HG03097 (cell line): ENCODE measurements at regions not wholly inside any gene's neighbourhood (a gene's known extent, or its start where the extent isn't known, plus 50 kb on each side); places are given as distances from the start of the nearest gene placed in this dataset.
"Not testable (repeated sequence)": the region's sequence is repeated elsewhere in the genome, so short reads cannot be mapped to it uniquely, and the experiment has no call there.

ENCODE experiments used
- ATAC-seq: cut with Tn5 transposase; IDR thresholded peaks from one replicate; pipeline ENCODE4 v1.9.1; 2021; ENCODE audit not compliant: unreplicated experiment, low FRiP score

GRCh38 chr12:17370621-17371020 is 719.4 kb downstream of the RERGL start:
- no peak for ATAC-seq

GRCh38 chr12:17369556-17369955 is 720.4 kb downstream of the RERGL start:
- no peak for ATAC-seq

- ATAC-seq: no peak
Measured at GRCh38 chr12:17361224-17361623, 728.8 kb downstream of the RERGL start.

- no peak for ATAC-seq
Measured at GRCh38 chr12:17358835-17359234, 731.2 kb downstream of the RERGL start.

- ATAC-seq: no peak
Measured at GRCh38 chr12:17357396-17357795, 732.6 kb downstream of the RERGL start.

- ATAC-seq: no peak
Measured at GRCh38 chr12:17352164-17352563, 737.8 kb downstream of the RERGL start.

- ATAC-seq: no peak
Measured at GRCh38 chr12:17348311-17348710, 741.7 kb downstream of the RERGL start.

GRCh38 chr12:17344649-17345048 is 738.7 kb upstream of the LMO3 start:
- no peak for ATAC-seq

- ATAC-seq: no peak
Measured at GRCh38 chr12:17342381-17342961, 736.5 kb upstream of the LMO3 start.

GRCh38 chr12:17335487-17335886 is 729.5 kb upstream of the LMO3 start:
- no peak for ATAC-seq

GRCh38 chr12:17334784-17335183 is 728.8 kb upstream of the LMO3 start:
- no peak for ATAC-seq

GRCh38 chr12:17333287-17333686 is 727.3 kb upstream of the LMO3 start:
- no peak for ATAC-seq

- no peak for ATAC-seq
Measured at GRCh38 chr12:17326649-17327048, 720.7 kb upstream of the LMO3 start.

- ATAC-seq: no peak
Measured at GRCh38 chr12:17322090-17322489, 716.1 kb upstream of the LMO3 start.

GRCh38 chr12:17304503-17305347 is 698.8 kb upstream of the LMO3 start:
- no peak for ATAC-seq

GRCh38 chr12:17302001-17302400 is 696.0 kb upstream of the LMO3 start:
- ATAC-seq: no peak

GRCh38 chr12:17301544-17301943 is 695.6 kb upstream of the LMO3 start:
- ATAC-seq: no peak

- ATAC-seq: no peak
Measured at GRCh38 chr12:17296882-17297281, 690.9 kb upstream of the LMO3 start.

- ATAC-seq: no peak
Measured at GRCh38 chr12:17286874-17287273, 680.9 kb upstream of the LMO3 start.

GRCh38 chr12:17284873-17285272 is 678.9 kb upstream of the LMO3 start:
- no peak for ATAC-seq

GRCh38 chr12:17283563-17283962 is 677.6 kb upstream of the LMO3 start:
- ATAC-seq: no peak

GRCh38 chr12:17282169-17282568 is 676.2 kb upstream of the LMO3 start:
- not testable (repeated sequence) for ATAC-seq
